Activated naive CD4-positive, alpha-beta T cell treated with anti-CD3 and anti-CD28 coated beads for 36 hours (primary cell): ENCODE measurements at regions not wholly inside any gene's neighbourhood (a gene's known extent, or its start where the extent isn't known, plus 50 kb on each side); places are given as distances from the start of the nearest gene placed in this dataset.
"Not testable (repeated sequence)": the region's sequence is repeated elsewhere in the genome, so short reads cannot be mapped to it uniquely, and the experiment has no call there.

Experiments used
- CTCF ChIA-PET: fragments of 350-600 bp; sonication (Branson Sonifier 250); formaldehyde crosslinking; loops from one replicate; lab custom pipeline; 2021; ENCODE audit warnings: antibody characterized with exemption; lab: Charles Lee
- DNase-seq: peaks from one replicate; pipeline ENCODE4 v3.0.0-alpha.2; 2020
- H3K27ac Mint-ChIP-seq: one replicate; pipeline ENCODE4 v1.8.0; 2021; ENCODE audit warnings: mild to moderate bottlenecking, mixed read lengths
- H3K27me3 Mint-ChIP-seq: one replicate; pipeline ENCODE4 v1.8.0; 2021; ENCODE audit warnings: low read depth, mixed read lengths
- H3K36me3 Mint-ChIP-seq: one replicate; pipeline ENCODE4 v1.8.0; 2021; ENCODE audit warnings: low read depth, mixed read lengths
- H3K4me1 Mint-ChIP-seq: one replicate; pipeline ENCODE4 v1.8.0; 2021; ENCODE audit warnings: low read depth, mixed read lengths
- H3K4me3 Mint-ChIP-seq: one replicate; pipeline ENCODE4 v1.8.0; 2021; ENCODE audit warnings: mild to moderate bottlenecking, moderate library complexity, mixed read lengths
- H3K9me3 Mint-ChIP-seq: one replicate; pipeline ENCODE4 v1.8.0; 2021; ENCODE audit warnings: mixed read lengths
- intact Hi-C: fragments of 100-400 bp; cut with micrococcal nuclease; formaldehyde crosslinking; loops from one replicate; pipeline ENCODE4 v1.15.1; 2023

DNA sequence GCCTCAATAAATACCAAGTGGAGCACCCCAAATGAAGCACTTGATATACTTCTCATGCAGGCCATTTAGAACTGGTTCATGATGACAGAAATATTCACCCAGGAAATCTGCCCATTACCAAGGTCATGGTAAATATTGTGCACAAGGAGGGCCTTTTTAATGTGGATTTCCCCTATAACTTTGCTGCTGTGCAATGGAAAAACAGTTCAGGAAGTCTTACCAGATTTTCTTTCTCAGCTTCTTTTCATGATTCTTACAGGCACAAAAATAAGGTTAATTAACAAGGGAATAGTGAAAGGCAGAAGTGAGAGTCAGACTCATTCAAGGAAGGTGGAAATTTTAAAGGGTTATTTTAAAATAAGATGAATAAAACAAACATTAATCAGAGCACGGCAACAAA, 904.3 kb upstream of the GRIA3 start:
- no peak overlapping the region for H3K4me3 Mint-ChIP-seq
- H3K9me3 Mint-ChIP-seq: peaks cover 1% of the 10 kb centered on the region
- CTCF ChIA-PET: no interaction called here
- DNase-seq: no peak
- intact Hi-C loops: no loop called here
- H3K27me3 Mint-ChIP-seq: no peaks in the 10 kb centered on the region
- no peak overlapping the region for H3K27ac Mint-ChIP-seq
- no peaks in the 10 kb centered on the region for H3K36me3 Mint-ChIP-seq
- no peaks in the 10 kb centered on the region for H3K4me1 Mint-ChIP-seq

- intact Hi-C loops, H3K4me1 Mint-ChIP-seq, H3K9me3 Mint-ChIP-seq, H3K27ac Mint-ChIP-seq, DNase-seq, H3K27me3 Mint-ChIP-seq, H3K36me3 Mint-ChIP-seq, H3K4me3 Mint-ChIP-seq, CTCF ChIA-PET: not testable (repeated sequence)
Measured at GRCh38 chrX:122299822-122300221, 884.3 kb upstream of the GRIA3 start.

- DNase-seq: no peak
- H3K9me3 Mint-ChIP-seq: no peaks in the 10 kb centered on the region
- CTCF ChIA-PET: no interaction called here
- no peaks in the 10 kb centered on the region for H3K4me1 Mint-ChIP-seq
- no peak overlapping the region for H3K27ac Mint-ChIP-seq
- no peaks in the 10 kb centered on the region for H3K36me3 Mint-ChIP-seq
- H3K27me3 Mint-ChIP-seq: no peaks in the 10 kb centered on the region
- no peak overlapping the region for H3K4me3 Mint-ChIP-seq
- intact Hi-C loops: no loop called here
Measured at GRCh38 chrX:122301491-122301890, 882.6 kb upstream of the GRIA3 start.

- no peak for DNase-seq
- no peaks in the 10 kb centered on the region for H3K36me3 Mint-ChIP-seq
- H3K27me3 Mint-ChIP-seq: no peaks in the 10 kb centered on the region
- no peaks in the 10 kb centered on the region for H3K9me3 Mint-ChIP-seq
- H3K4me1 Mint-ChIP-seq: no peaks in the 10 kb centered on the region
- CTCF ChIA-PET: no interaction called here
- H3K27ac Mint-ChIP-seq: no peak overlapping the region
- H3K4me3 Mint-ChIP-seq: no peak overlapping the region
- intact Hi-C loops: no loop called here
Measured at GRCh38 chrX:122303761-122304160, 880.3 kb upstream of the GRIA3 start.

DNA sequence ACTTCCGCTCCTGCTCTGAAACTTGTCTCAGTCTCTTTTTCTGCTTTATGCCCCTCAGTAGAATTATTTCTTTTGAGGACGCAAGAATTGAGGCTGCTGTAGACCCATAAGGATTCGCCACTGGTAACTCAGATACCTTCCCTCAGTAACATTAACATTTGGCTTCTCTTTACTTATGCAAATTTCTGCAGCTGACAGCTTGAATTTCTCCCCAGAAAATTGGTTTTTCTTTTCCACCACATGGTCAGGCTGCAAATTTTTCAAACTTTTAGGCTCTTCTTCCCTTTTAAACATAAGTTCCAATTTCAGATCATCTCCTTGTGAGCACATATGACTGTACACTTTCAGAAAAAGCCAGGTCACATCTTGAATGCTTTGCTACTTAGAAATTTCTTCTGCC, 839.3 kb upstream of the GRIA3 start:
- intact Hi-C loops: no loop called here
- Mint-ChIP-seq H3K27me3 (no peaks in the 10 kb centered on the region), H3K27ac (no peak overlapping the region), H3K9me3 (peaks cover 1% of the 10 kb centered on the region), H3K4me1 (no peaks in the 10 kb centered on the region), H3K36me3 (no peaks in the 10 kb centered on the region), H3K4me3 (no peak overlapping the region)
- no peak for DNase-seq
- CTCF ChIA-PET: no interaction called here

GRCh38 chrX:122363112-122363795, 820.8 kb upstream of the GRIA3 start:
- CTCF ChIA-PET: no interaction called here
- no peaks in the 10 kb centered on the region for H3K36me3 Mint-ChIP-seq

DNA sequence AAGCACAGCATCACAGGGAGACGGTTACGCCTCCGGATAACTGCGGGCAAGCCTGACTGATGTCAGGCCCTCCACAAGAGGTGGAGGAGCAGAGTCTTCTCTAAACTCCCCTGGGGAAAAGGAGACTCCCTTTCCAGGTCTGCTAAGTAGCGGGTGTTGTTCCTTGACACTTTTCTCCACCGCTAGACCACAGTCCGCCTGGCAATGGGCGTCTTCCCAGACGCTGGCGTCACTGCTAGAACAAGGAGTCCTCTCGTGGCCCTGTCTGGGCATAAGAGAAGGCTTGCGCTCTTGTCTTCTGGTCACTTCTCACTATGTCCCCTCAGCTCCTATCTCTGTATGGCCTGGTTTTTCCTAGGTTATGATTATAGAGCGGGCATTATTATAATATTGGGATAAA, 808.5 kb upstream of the GRIA3 start:
- H3K4me1 Mint-ChIP-seq, H3K4me3 Mint-ChIP-seq, H3K27ac Mint-ChIP-seq, intact Hi-C loops, H3K9me3 Mint-ChIP-seq, DNase-seq, H3K27me3 Mint-ChIP-seq, H3K36me3 Mint-ChIP-seq, CTCF ChIA-PET: not testable (repeated sequence)

More at GRCh38 chrX:122363112-122363795, 820.8 kb upstream of the GRIA3 start:
- DNase-seq: no peak
- H3K9me3 Mint-ChIP-seq: no peaks in the 10 kb centered on the region
- H3K27ac Mint-ChIP-seq: no peak overlapping the region
- no peaks in the 10 kb centered on the region for H3K27me3 Mint-ChIP-seq
- intact Hi-C loops: no loop called here
- no peak overlapping the region for H3K4me3 Mint-ChIP-seq
- no peaks in the 10 kb centered on the region for H3K4me1 Mint-ChIP-seq

DNA sequence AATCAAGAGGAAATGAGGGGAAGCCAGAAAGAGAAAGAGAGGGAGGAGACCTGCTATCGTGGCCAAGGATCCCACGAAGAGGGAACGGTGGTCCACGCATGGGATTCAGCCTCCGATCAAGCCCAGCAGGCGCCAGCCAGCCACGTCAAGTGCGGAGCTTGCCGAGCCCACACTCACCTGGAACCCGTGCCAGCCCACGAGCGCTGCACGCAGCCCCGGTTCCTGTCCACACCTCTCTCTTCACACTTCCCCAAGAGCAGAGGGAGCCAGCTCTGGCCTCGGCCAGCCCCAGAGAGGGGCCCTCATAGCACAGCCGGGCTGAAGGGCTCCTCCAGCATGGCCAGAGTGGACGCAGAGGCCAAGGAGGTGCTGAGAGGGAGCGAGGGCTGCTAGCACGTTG, 795.1 kb upstream of the GRIA3 start:
- no peak overlapping the region for H3K4me3 Mint-ChIP-seq
- no peaks in the 10 kb centered on the region for H3K27me3 Mint-ChIP-seq

DNA sequence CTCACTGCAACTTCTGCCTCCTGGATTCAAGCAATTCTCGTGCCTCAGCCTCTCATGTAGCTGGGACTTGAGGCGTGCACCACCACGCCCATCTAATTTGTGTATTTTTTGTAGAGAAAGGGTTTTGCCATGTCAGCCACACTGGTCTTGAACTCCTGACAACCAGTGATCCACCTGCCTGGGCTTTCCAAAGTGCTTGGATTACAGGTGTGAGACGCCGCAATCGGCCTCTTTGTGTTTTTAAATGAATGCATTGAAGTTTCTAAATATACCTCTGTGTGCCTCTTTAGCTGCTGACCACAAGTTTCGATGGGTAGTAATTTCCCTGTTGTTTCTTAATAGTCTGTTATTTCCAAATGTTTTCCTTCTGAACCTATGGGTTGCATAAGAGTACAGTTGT, 765.3 kb upstream of the GRIA3 start:
- no peaks in the 10 kb centered on the region for H3K9me3 Mint-ChIP-seq
- CTCF ChIA-PET: no interaction called here
- H3K27ac Mint-ChIP-seq: no peak overlapping the region
- H3K4me3 Mint-ChIP-seq: no peak overlapping the region
- no peaks in the 10 kb centered on the region for H3K27me3 Mint-ChIP-seq
- no peaks in the 10 kb centered on the region for H3K36me3 Mint-ChIP-seq
- H3K4me1 Mint-ChIP-seq: no peaks in the 10 kb centered on the region
- intact Hi-C loops: no loop called here
- DNase-seq: no peak

More for the DNA sequence above, 795.1 kb upstream of the GRIA3 start:
- no peak for DNase-seq
- Mint-ChIP-seq H3K4me1 (no peaks in the 10 kb centered on the region), H3K9me3 (no peaks in the 10 kb centered on the region), H3K27ac (no peak overlapping the region), H3K36me3 (no peaks in the 10 kb centered on the region)
- intact Hi-C loops: no loop called here
- CTCF ChIA-PET: no interaction called here

DNA sequence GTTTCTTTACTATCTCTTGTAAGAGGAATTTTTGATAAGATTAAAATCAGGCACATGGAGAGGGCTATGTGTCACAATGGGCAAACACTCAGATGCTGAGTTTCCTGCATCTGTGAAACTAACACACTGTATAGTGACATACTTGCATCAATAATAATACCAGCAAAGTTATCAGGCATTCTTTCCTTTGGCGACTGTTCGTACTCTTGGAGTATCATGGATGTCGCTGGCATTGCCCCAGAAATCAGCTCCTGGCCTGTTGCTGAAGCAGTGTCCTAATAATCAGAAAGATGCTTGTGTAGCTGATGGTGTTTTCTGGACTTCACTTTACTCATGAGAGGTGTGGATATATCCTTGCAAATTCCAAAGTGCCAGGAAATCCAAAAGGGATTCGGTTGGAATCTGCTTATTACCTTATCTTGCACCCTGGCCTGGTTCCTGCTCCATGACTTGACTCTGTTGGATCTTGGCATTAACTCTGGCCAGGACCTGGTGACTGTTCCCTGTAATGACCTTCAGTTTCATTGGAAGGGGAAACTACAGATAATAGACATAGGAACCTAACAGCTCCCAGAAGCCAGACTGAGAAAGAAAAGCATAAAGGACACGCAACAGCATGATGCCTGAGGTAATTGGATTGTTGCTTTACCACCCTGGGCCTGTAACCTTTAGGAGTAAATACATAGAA, 762.5 kb upstream of the GRIA3 start:
- Mint-ChIP-seq H3K36me3 (no peaks in the 10 kb centered on the region), H3K27me3 (no peaks in the 10 kb centered on the region), H3K27ac (no peak overlapping the region), H3K4me1 (no peaks in the 10 kb centered on the region), H3K4me3 (no peak overlapping the region), H3K9me3 (no peaks in the 10 kb centered on the region)
- DNase-seq: no peak
- CTCF ChIA-PET: no interaction called here
- intact Hi-C loops: no loop called here

GRCh38 chrX:122422547-122422946, 761.5 kb upstream of the GRIA3 start:
- no peaks in the 10 kb centered on the region for H3K9me3 Mint-ChIP-seq
- H3K4me3 Mint-ChIP-seq: no peak overlapping the region
- DNase-seq: no peak
- H3K36me3 Mint-ChIP-seq: no peaks in the 10 kb centered on the region
- H3K27me3 Mint-ChIP-seq: no peaks in the 10 kb centered on the region
- no peaks in the 10 kb centered on the region for H3K4me1 Mint-ChIP-seq
- CTCF ChIA-PET: no interaction called here
- H3K27ac Mint-ChIP-seq: no peak overlapping the region
- intact Hi-C loops: no loop called here

GRCh38 chrX:122434942-122435341, 749.1 kb upstream of the GRIA3 start:
- Mint-ChIP-seq H3K36me3 (no peaks in the 10 kb centered on the region), H3K27me3 (no peaks in the 10 kb centered on the region), H3K27ac (no peak overlapping the region), H3K4me1 (no peaks in the 10 kb centered on the region), H3K9me3 (peaks cover 4% of the 10 kb centered on the region), H3K4me3 (no peak overlapping the region)
- CTCF ChIA-PET: no interaction called here
- DNase-seq: no peak
- intact Hi-C loops: no loop called here

- intact Hi-C loops: no loop called here
- no peak overlapping the region for H3K27ac Mint-ChIP-seq
- no peaks in the 10 kb centered on the region for H3K4me1 Mint-ChIP-seq
- H3K36me3 Mint-ChIP-seq: no peaks in the 10 kb centered on the region
- peaks cover 4% of the 10 kb centered on the region for H3K9me3 Mint-ChIP-seq
- H3K27me3 Mint-ChIP-seq: no peaks in the 10 kb centered on the region
- H3K4me3 Mint-ChIP-seq: no peak overlapping the region
- DNase-seq: no peak
- CTCF ChIA-PET: no interaction called here
Measured at GRCh38 chrX:122439831-122440230, 744.2 kb upstream of the GRIA3 start.
